H7 (cell line): ENCODE measurements at regions not wholly inside any gene's neighbourhood (a gene's known extent, or its start where the extent isn't known, plus 50 kb on each side); places are given as distances from the start of the nearest gene placed in this dataset.
"Not testable (repeated sequence)": the region's sequence is repeated elsewhere in the genome, so short reads cannot be mapped to it uniquely, and the experiment has no call there.

Experiments used
- DNase-seq: peaks from one replicate; pipeline ENCODE4 v3.0.0; 2012
- H3K27me3 ChIP-seq: 2 replicates; pipeline ENCODE4 v1.6.0; 2011; ENCODE audit warnings: mild to moderate bottlenecking, low read length; ENCODE audit not compliant: control insufficient read depth, insufficient read depth
- H3K36me3 ChIP-seq: replicated peaks from 2 replicates; pipeline ENCODE4 v1.5.1; 2011; ENCODE audit warnings: low read length; ENCODE audit not compliant: control insufficient read depth, insufficient read depth
- H3K4me3 ChIP-seq: 2 replicates; pipeline ENCODE4 v1.5.1; 2011; ENCODE audit warnings: low read depth, mild to moderate bottlenecking, control low read depth, low read length, moderate library complexity; ENCODE audit not compliant: insufficient read depth

- not testable (repeated sequence) for DNase-seq, H3K36me3 ChIP-seq
Measured at GRCh38 chr16:76880523-76880922, 310.5 kb upstream of the MON1B start.

GRCh38 chr16:76882105-76882504 is 308.9 kb upstream of the MON1B start:
- Histone ChIP-seq H3K4me3 (no peak overlapping the region), H3K36me3 (no peaks in the 10 kb centered on the region), H3K27me3 (no peaks in the 10 kb centered on the region)
- DNase-seq, result no peak

More at GRCh38 chr16:76880523-76880922, 310.5 kb upstream of the MON1B start:
- not testable (repeated sequence) for H3K4me3 ChIP-seq, H3K27me3 ChIP-seq

- H3K36me3 ChIP-seq, result no peaks in the 10 kb centered on the region
- no peak overlapping the region for H3K4me3 ChIP-seq
- no peak for DNase-seq
- H3K27me3 ChIP-seq, result no peaks in the 10 kb centered on the region
Measured at GRCh38 chr16:76883076-76883475, 307.9 kb upstream of the MON1B start.

- no peak for DNase-seq
- Histone ChIP-seq H3K4me3 (no peak overlapping the region), H3K36me3 (no peaks in the 10 kb centered on the region), H3K27me3 (no peaks in the 10 kb centered on the region)
Measured at GRCh38 chr16:76885776-76886537, 305.0 kb upstream of the MON1B start.

- H3K4me3 ChIP-seq, result no peak overlapping the region
- H3K36me3 ChIP-seq, result no peaks in the 10 kb centered on the region
- DNase-seq, result no peak
- H3K27me3 ChIP-seq, result no peaks in the 10 kb centered on the region
Measured at GRCh38 chr16:76897816-76898215, 293.2 kb upstream of the MON1B start.

- no peak overlapping the region for H3K4me3 ChIP-seq
- H3K27me3 ChIP-seq, result no peaks in the 10 kb centered on the region
- DNase-seq, result no peak
- no peaks in the 10 kb centered on the region for H3K36me3 ChIP-seq
Measured at GRCh38 chr16:76899767-76900166, 291.2 kb upstream of the MON1B start.

- DNase-seq, result no peak
- Histone ChIP-seq H3K4me3 (no peak overlapping the region), H3K27me3 (no peaks in the 10 kb centered on the region), H3K36me3 (no peaks in the 10 kb centered on the region)
Measured at GRCh38 chr16:76900285-76901263, 290.4 kb upstream of the MON1B start.

GRCh38 chr16:76906552-76906951 is 284.4 kb upstream of the MON1B start:
- H3K36me3 ChIP-seq, result no peaks in the 10 kb centered on the region
- H3K4me3 ChIP-seq, result no peak overlapping the region
- no peak for DNase-seq
- H3K27me3 ChIP-seq, result no peaks in the 10 kb centered on the region

- no peak for DNase-seq
- H3K27me3 ChIP-seq, result no peaks in the 10 kb centered on the region
- no peaks in the 10 kb centered on the region for H3K36me3 ChIP-seq
- no peak overlapping the region for H3K4me3 ChIP-seq
Measured at GRCh38 chr16:76910931-76911330, 280.1 kb upstream of the MON1B start.

- DNase-seq, result no peak
- H3K36me3 ChIP-seq, result no peaks in the 10 kb centered on the region
- H3K27me3 ChIP-seq, result no peaks in the 10 kb centered on the region
- no peak overlapping the region for H3K4me3 ChIP-seq
Measured at GRCh38 chr16:76913046-76913445, 277.9 kb upstream of the MON1B start.

GRCh38 chr16:76926042-76926441 is 264.9 kb upstream of the MON1B start:
- Histone ChIP-seq H3K36me3 (no peaks in the 10 kb centered on the region), H3K4me3 (no peak overlapping the region), H3K27me3 (no peaks in the 10 kb centered on the region)
- DNase-seq, result no peak

GRCh38 chr16:76926595-76926994 is 264.4 kb upstream of the MON1B start:
- Histone ChIP-seq H3K4me3 (no peak overlapping the region), H3K36me3 (no peaks in the 10 kb centered on the region), H3K27me3 (no peaks in the 10 kb centered on the region)
- no peak for DNase-seq

GRCh38 chr16:76931186-76931585 is 259.8 kb upstream of the MON1B start:
- no peak overlapping the region for H3K4me3 ChIP-seq
- H3K36me3 ChIP-seq, result no peaks in the 10 kb centered on the region
- no peaks in the 10 kb centered on the region for H3K27me3 ChIP-seq
- DNase-seq, result no peak

- H3K27me3 ChIP-seq, result no peaks in the 10 kb centered on the region; the same call in 1 of the 2 replicates
- H3K4me3 ChIP-seq, result no peak overlapping the region
- H3K36me3 ChIP-seq, result no peaks in the 10 kb centered on the region
- DNase-seq, result no peak
Measured at GRCh38 chr16:76932541-76933211, 258.3 kb upstream of the MON1B start.
